Heart left ventricle (tissue), 16 donors: ENCODE measurements at regions not wholly inside any gene's neighbourhood (a gene's known extent, or its start where the extent isn't known, plus 50 kb on each side); places are given as distances from the start of the nearest gene placed in this dataset.

Experiments used
- ATAC-seq, 4 donors: fragments of 200-7000 bp; cut with Tn5 transposase; one replicate each; pipeline ENCODE4 v1.9.1; 2020 to 2022; ENCODE audit warnings: moderate library complexity in 4 of 4, mild to moderate bottlenecking in 3 of 4, moderate number of reproducible peaks in 1 of 4
- DNase-seq, 5 donors: peaks; one replicate each; pipeline ENCODE4 v3.0.0-alpha.2; 2020
- H3K27ac ChIP-seq, 12 donors: fragments of 200-600 bp; sonication (generic) in 4 of 12; one replicate each; pipeline versions ENCODE4 v1.5.0 to v1.8.0; 2016 to 2022; ENCODE audit warnings: mild to moderate bottlenecking in 2 of 12
- H3K27me3 ChIP-seq, 9 donors: fragments of 200-600 bp; sonication (generic) in 2 of 9; one replicate each; pipeline versions ENCODE4 v1.5.1 to v1.8.0; 2016 to 2022; ENCODE audit warnings: mild to moderate bottlenecking in 3 of 9
- H3K36me3 ChIP-seq, 9 donors: fragments of 200-600 bp; sonication (generic) in 2 of 9; one replicate each; pipeline versions ENCODE4 v1.5.0 to v1.8.0; 2018 to 2022; ENCODE audit warnings: mild to moderate bottlenecking in 2 of 9
- H3K4me1 ChIP-seq, 12 donors: fragments of 200-600 bp; sonication (generic) in 4 of 12; one replicate each; pipeline versions ENCODE4 v1.5.0 to v1.8.0; 2016 to 2022; ENCODE audit warnings: mild to moderate bottlenecking in 3 of 12
- H3K4me3 ChIP-seq, 12 donors: fragments of 200-600 bp; sonication (generic) in 4 of 12; one replicate each; pipeline versions ENCODE4 v1.5.0 to v1.8.0; 2017 to 2022; ENCODE audit warnings: mild to moderate bottlenecking in 9 of 12, moderate library complexity in 4 of 12
- H3K9me3 ChIP-seq, 12 donors: fragments of 200-600 bp; sonication (generic) in 4 of 12; one replicate each; pipeline versions ENCODE4 v1.5.0 to v1.8.0; 2016 to 2022; ENCODE audit warnings: mild to moderate bottlenecking in 1 of 12
- CTCF ChIP-seq, 12 donors: fragments of 200-600 bp; sonication (generic) in 4 of 12; IDR thresholded peaks; one replicate each; pipeline versions ENCODE4 v1.5.0 to v1.8.0; 2018 to 2022; ENCODE audit warnings: antibody characterized with exemption in 12 of 12, mild to moderate bottlenecking in 5 of 12
- POLR2A ChIP-seq, 2 donors: fragments of 450-650 bp; IDR thresholded peaks; one replicate each; pipeline ENCODE4 v1.6.1; 2017; ENCODE audit warnings: antibody characterized with exemption in 2 of 2, mild to moderate bottlenecking in 2 of 2, moderate library complexity in 2 of 2
- WGBS, 4 donors: extraction: QIAGEN DNeasy Blood & Tissue Kit in 2 of 4; methylation state at CpG; one replicate each; pipeline versions ENCODE4 v1.1.5 to v1.1.7; 2013 to 2018; 5-methylcytosine and 5-hydroxymethylcytosine counted together
- intact Hi-C, 10 donors: fragments of 100-400 bp; cut with DNase I; formaldehyde crosslinking; loops; one replicate each; pipeline versions ENCODE4 v1.11.1 to v1.14.2; 2022
- donor health status: ischemic (EF 13 %, LVEDD 7.1; RV severe dilation, severe dysfunction).
- donor health status: healthy with polysubstance abuse.
- donor health status: DM: no; HTN: yes; CAD: no.
- donor health status: DM: no; HTN: no; CAD: no.
- donor health status: ischemic (EF 25% LVEDD 6.9; RV normal size, moderate dysfunction).
- donor health status: ischemic (EF 25% LVEDD 5.7; RV mildly dilated, moderate dysfunction).
- donor health status: healthy.
- donor health status: DM: yes; HTN: yes; CAD: no.
- donor health status: ischemic (EF 35%, LVEDD 5.7; RV mildly dilated, moderate dysfunction).
- donor health status: nonischemic (EF 11% LVEDD 7.7; RV severe dilation, severe dysfunction).
- donor health status: DM: yes; HTN: yes; CAD: no.
- donor health status: PGD.
- donor health status: ischemic (EF 29% LVEDD 5.4; RV normal size, mild dysfunction).
- donor health status: nonischemic (EF 23%, LVEDD 6.1; RV moderate dilation, normal function).

DNA sequence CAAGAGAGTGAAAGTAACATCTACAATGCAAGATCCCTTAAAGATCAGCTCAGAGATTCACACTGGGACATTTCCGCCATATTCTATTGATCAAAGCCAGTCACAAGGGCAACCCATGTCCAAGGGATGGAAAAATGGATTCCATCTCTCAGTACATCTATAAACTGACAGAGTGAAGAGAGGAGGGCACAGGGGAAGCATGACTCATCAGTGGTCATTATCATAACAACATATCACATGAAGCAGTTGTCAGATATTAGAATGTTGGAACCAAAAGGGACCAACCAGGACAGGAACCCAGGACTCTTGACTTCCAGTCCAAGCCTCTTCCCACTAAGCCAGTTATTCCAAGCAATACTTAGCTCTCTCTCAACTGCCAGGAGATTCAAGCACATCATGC lies 54.9 kb upstream of the IGFBP2 start:
- no peaks in the 10 kb centered on the region for H3K27me3 ChIP-seq
- TF ChIP-seq CTCF (IDR thresholded peaks at IDR 0.05), result no peak
- no peak for TF ChIP-seq POLR2A (IDR thresholded peaks at IDR 0.05)
- H3K4me1 ChIP-seq, result peaks cover 0 to 20% (median 10%) of the 10 kb centered on the region in 12 donors
- H3K9me3 ChIP-seq, result no peaks in the 10 kb centered on the region
- H3K27ac ChIP-seq, result no peak overlapping the region
- H3K36me3 ChIP-seq, result no peaks in the 10 kb centered on the region
- no peak for DNase-seq
- no peak overlapping the region for H3K4me3 ChIP-seq
- WGBS, 4 donors, result 95 to 100% (median 98%) methylated on average over 1 of the region's 1 CpG
- intact Hi-C loops, result loop anchor here in 1 of 10 donors (5.0 kb wide), 1 partner anchor 54 kb away; the partner anchor contains the start of gene IGFBP2
- no peak for ATAC-seq

DNA sequence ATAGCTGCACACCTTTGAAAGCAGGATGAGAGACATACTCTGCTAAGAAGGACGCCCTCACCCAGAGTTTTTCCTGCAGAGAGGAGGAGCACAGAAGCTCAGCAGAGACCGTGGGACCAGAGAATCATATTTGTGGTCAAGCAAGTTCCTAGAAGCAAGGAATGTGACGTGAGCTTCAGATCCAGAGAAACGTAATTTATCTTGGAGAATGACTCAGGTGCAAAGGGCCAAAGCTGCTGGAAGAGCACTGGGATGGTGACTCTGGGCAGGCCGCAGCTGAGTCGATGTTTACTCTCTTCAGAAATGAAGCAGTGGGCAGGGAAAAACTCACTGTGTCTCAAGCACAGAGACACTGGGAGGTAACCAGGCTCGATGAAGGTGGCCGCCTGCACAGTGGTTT lies 50.1 kb upstream of the IGFBP2 start:
- H3K4me1 ChIP-seq, result peaks cover 0 to 14% (median 0%) of the 10 kb centered on the region in 12 donors
- ATAC-seq, result no peak
- H3K27me3 ChIP-seq, result no peaks in the 10 kb centered on the region
- DNase-seq, result no peak
- H3K4me3 ChIP-seq, result no peak overlapping the region
- intact Hi-C loops, result no loop called here
- H3K9me3 ChIP-seq, result peaks cover 0 to 4% (median 0%) of the 10 kb centered on the region in 12 donors
- WGBS, 4 donors, result 86 to 95% (median 93%) methylated on average over 8 of the region's 8 CpGs
- TF ChIP-seq CTCF (IDR thresholded peaks at IDR 0.05) (no peak), POLR2A (IDR thresholded peaks at IDR 0.05) (no peak)
- H3K36me3 ChIP-seq, result no peaks in the 10 kb centered on the region
- no peak overlapping the region for H3K27ac ChIP-seq
